ENCODE measurements at regions not wholly inside any gene's neighbourhood (a gene's known extent, or its start where the extent isn't known, plus 50 kb on each side); places are given as distances from the start of the nearest gene placed in this dataset.

DNA sequence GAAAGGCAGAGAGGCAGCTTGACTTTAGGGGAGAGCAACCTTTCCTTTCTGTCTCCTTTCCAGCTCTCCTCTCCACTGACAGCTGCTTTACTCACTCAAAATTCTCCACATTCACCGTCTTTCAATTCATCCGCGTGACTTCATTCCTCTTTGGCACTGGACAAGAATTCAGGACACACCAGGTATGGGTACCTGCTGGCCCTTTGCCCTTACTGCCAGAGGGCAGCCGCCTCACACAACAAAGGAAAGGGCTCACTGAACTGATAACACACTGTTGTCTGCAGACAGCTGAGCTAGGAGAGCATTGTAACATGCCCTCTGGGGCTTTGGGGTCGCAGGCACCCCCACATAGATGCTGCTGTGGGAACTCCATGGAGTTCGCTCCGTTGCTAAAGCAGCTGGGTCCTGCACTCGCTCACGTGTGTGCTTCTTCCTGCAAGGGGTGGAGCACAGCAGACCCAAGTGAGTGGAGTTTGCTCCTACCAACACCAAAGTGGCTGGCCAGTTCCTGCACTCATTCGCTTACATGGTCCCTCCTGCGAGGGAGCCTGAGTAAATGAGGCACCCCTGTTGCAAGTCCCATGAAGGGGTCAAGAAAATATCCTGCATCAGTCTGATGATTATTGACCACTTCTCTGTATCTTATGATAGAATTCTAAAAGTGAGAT lies 79.0 kb upstream of the SGO1 start:
- no peak for TF ChIP-seq POLR2A (IDR thresholded peaks at IDR 0.05)
- TF ChIP-seq, protein P1, sequence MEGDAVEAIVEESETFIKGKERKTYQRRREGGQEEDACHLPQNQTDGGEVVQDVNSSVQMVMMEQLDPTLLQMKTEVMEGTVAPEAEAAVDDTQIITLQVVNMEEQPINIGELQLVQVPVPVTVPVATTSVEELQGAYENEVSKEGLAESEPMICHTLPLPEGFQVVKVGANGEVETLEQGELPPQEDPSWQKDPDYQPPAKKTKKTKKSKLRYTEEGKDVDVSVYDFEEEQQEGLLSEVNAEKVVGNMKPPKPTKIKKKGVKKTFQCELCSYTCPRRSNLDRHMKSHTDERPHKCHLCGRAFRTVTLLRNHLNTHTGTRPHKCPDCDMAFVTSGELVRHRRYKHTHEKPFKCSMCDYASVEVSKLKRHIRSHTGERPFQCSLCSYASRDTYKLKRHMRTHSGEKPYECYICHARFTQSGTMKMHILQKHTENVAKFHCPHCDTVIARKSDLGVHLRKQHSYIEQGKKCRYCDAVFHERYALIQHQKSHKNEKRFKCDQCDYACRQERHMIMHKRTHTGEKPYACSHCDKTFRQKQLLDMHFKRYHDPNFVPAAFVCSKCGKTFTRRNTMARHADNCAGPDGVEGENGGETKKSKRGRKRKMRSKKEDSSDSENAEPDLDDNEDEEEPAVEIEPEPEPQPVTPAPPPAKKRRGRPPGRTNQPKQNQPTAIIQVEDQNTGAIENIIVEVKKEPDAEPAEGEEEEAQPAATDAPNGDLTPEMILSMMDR (IDR thresholded peaks at IDR 0.05), result no peak

Data from thyroid gland (tissue), 4 donors.